Ectodermal cell (in vitro differentiated cells): ENCODE measurements at regions not wholly inside any gene's neighbourhood (a gene's known extent, or its start where the extent isn't known, plus 50 kb on each side); places are given as distances from the start of the nearest gene placed in this dataset.

Source experiments
- H3K27ac ChIP-seq: 2 replicates; pipeline ENCODE4 v1.7.0; 2013; ENCODE audit warnings: mild to moderate bottlenecking, low read depth, low read length; ENCODE audit not compliant: insufficient read depth, poor library complexity, severe bottlenecking
- H3K27me3 ChIP-seq: 2 replicates; pipeline ENCODE4 v1.7.0; 2013; ENCODE audit warnings: mild to moderate bottlenecking, low read length; ENCODE audit not compliant: insufficient read depth, control insufficient read depth, poor library complexity, severe bottlenecking
- H3K36me3 ChIP-seq: one replicate; pipeline ENCODE4 v1.7.0; 2013; ENCODE audit warnings: low read length; ENCODE audit not compliant: control insufficient read depth, insufficient read depth
- H3K4me1 ChIP-seq: one replicate; pipeline ENCODE4 v1.7.0; 2013; ENCODE audit warnings: low read length; ENCODE audit not compliant: control insufficient read depth, insufficient read depth
- H3K4me3 ChIP-seq: 2 replicates; pipeline ENCODE4 v1.7.0; 2013; ENCODE audit warnings: low read depth, low read length, control low read depth; ENCODE audit not compliant: insufficient read depth
- H3K9me3 ChIP-seq: 2 replicates; pipeline ENCODE4 v1.7.0; 2013; ENCODE audit warnings: mild to moderate bottlenecking, low read length, moderate library complexity; ENCODE audit not compliant: control insufficient read depth
- WGBS, 2 experiments: methylation state at CpG; one replicate each; pipeline ENCODE4 v1.1.7; 2013; ENCODE audit warnings: missing lambda C conversion rate in 2 of 2; 5-methylcytosine and 5-hydroxymethylcytosine counted together

GRCh38 chr3:76859596-76859995, 180.3 kb upstream of the ROBO2 start:
- Histone ChIP-seq H3K4me1 (no peaks in the 10 kb centered on the region), H3K27ac (no peak overlapping the region), H3K27me3 (no peaks in the 10 kb centered on the region), H3K9me3 (no peaks in the 10 kb centered on the region), H3K36me3 (no peaks in the 10 kb centered on the region), H3K4me3 (no peak overlapping the region)
- 95 to 99% methylated on average over 2 to 3 of the region's 3 CpGs for WGBS, 2 experiments

- H3K27ac ChIP-seq, result no peak overlapping the region
- H3K4me1 ChIP-seq, result no peaks in the 10 kb centered on the region
- H3K9me3 ChIP-seq, result no peaks in the 10 kb centered on the region
- H3K27me3 ChIP-seq, result no peaks in the 10 kb centered on the region
- H3K36me3 ChIP-seq, result no peaks in the 10 kb centered on the region
- 88 to 92% methylated on average over 3 of the region's 4 CpGs for WGBS, 2 experiments
- H3K4me3 ChIP-seq, result no peak overlapping the region
Observed at GRCh38 chr3:76864355-76864754, 175.5 kb upstream of the ROBO2 start.

- no peaks in the 10 kb centered on the region for H3K4me1 ChIP-seq
- 91 to 94% methylated on average over 3 to 4 of the region's 5 CpGs for WGBS, 2 experiments
- H3K9me3 ChIP-seq, result no peaks in the 10 kb centered on the region
- no peaks in the 10 kb centered on the region for H3K36me3 ChIP-seq
- no peak overlapping the region for H3K4me3 ChIP-seq
- no peaks in the 10 kb centered on the region for H3K27me3 ChIP-seq
- H3K27ac ChIP-seq, result no peak overlapping the region
Observed at GRCh38 chr3:76866729-76867408, 173.0 kb upstream of the ROBO2 start.

- 89 to 93% methylated on average over 3 of the region's 3 CpGs for WGBS, 2 experiments
Observed at GRCh38 chr3:76869726-76870384, 170.0 kb upstream of the ROBO2 start.

GRCh38 chr3:76871655-76872054, 168.2 kb upstream of the ROBO2 start:
- H3K27ac ChIP-seq, result no peak overlapping the region
- no peaks in the 10 kb centered on the region for H3K36me3 ChIP-seq
- no peaks in the 10 kb centered on the region for H3K27me3 ChIP-seq
- WGBS, 2 experiments, result 100% methylated on average over 1 of the region's 1 CpG
- no peaks in the 10 kb centered on the region for H3K4me1 ChIP-seq
- H3K4me3 ChIP-seq, result no peak overlapping the region
- no peaks in the 10 kb centered on the region for H3K9me3 ChIP-seq

More at GRCh38 chr3:76869726-76870384, 170.0 kb upstream of the ROBO2 start:
- no peaks in the 10 kb centered on the region for H3K9me3 ChIP-seq
- H3K27ac ChIP-seq, result no peak overlapping the region
- H3K4me1 ChIP-seq, result no peaks in the 10 kb centered on the region
- H3K36me3 ChIP-seq, result no peaks in the 10 kb centered on the region
- no peaks in the 10 kb centered on the region for H3K27me3 ChIP-seq
- H3K4me3 ChIP-seq, result no peak overlapping the region

GRCh38 chr3:76872999-76873398, 166.9 kb upstream of the ROBO2 start:
- no peaks in the 10 kb centered on the region for H3K9me3 ChIP-seq
- no peaks in the 10 kb centered on the region for H3K36me3 ChIP-seq
- no peak overlapping the region for H3K27ac ChIP-seq
- WGBS, 2 experiments, result 100% methylated on average over 1 of the region's 1 CpG; no CpG with 5 or more reads in 1 of the 2 experiments
- H3K4me3 ChIP-seq, result no peak overlapping the region
- no peaks in the 10 kb centered on the region for H3K27me3 ChIP-seq
- H3K4me1 ChIP-seq, result no peaks in the 10 kb centered on the region

- H3K27ac ChIP-seq, result no peak overlapping the region
- no peak overlapping the region for H3K4me3 ChIP-seq
- H3K4me1 ChIP-seq, result no peaks in the 10 kb centered on the region
- H3K36me3 ChIP-seq, result no peaks in the 10 kb centered on the region
- no peaks in the 10 kb centered on the region for H3K9me3 ChIP-seq
- H3K27me3 ChIP-seq, result no peaks in the 10 kb centered on the region
- 97% methylated on average over 10 of the region's 10 CpGs for WGBS, 2 experiments
Observed at GRCh38 chr3:76873532-76874242, 166.2 kb upstream of the ROBO2 start.

GRCh38 chr3:76879959-76880358, 159.9 kb upstream of the ROBO2 start:
- H3K4me3 ChIP-seq, result no peak overlapping the region
- H3K27me3 ChIP-seq, result no peaks in the 10 kb centered on the region
- no peaks in the 10 kb centered on the region for H3K36me3 ChIP-seq
- WGBS, 2 experiments, result 97 to 100% methylated on average over 2 of the region's 3 CpGs
- no peaks in the 10 kb centered on the region for H3K9me3 ChIP-seq
- no peaks in the 10 kb centered on the region for H3K4me1 ChIP-seq
- H3K27ac ChIP-seq, result no peak overlapping the region

GRCh38 chr3:76886761-76887500, 153.0 kb upstream of the ROBO2 start:
- WGBS, 2 experiments, result 96 to 100% methylated on average over 2 of the region's 3 CpGs
- Histone ChIP-seq H3K4me3 (no peak overlapping the region), H3K27me3 (no peaks in the 10 kb centered on the region), H3K9me3 (no peaks in the 10 kb centered on the region), H3K36me3 (no peaks in the 10 kb centered on the region), H3K4me1 (no peaks in the 10 kb centered on the region), H3K27ac (no peak overlapping the region)

GRCh38 chr3:76888856-76889255, 151.0 kb upstream of the ROBO2 start:
- WGBS, 2 experiments, result 91 to 100% methylated on average over 1 of the region's 1 CpG
- Histone ChIP-seq H3K4me3 (no peak overlapping the region), H3K27ac (no peak overlapping the region), H3K27me3 (no peaks in the 10 kb centered on the region), H3K9me3 (no peaks in the 10 kb centered on the region), H3K36me3 (no peaks in the 10 kb centered on the region), H3K4me1 (no peaks in the 10 kb centered on the region)
